ENCODE measurements at regions not wholly inside any gene's neighbourhood (a gene's known extent, or its start where the extent isn't known, plus 50 kb on each side); places are given as distances from the start of the nearest gene placed in this dataset.
A peak's percentile ranks its signal among the peaks of the same experiment; 100 is the strongest.

DNA sequence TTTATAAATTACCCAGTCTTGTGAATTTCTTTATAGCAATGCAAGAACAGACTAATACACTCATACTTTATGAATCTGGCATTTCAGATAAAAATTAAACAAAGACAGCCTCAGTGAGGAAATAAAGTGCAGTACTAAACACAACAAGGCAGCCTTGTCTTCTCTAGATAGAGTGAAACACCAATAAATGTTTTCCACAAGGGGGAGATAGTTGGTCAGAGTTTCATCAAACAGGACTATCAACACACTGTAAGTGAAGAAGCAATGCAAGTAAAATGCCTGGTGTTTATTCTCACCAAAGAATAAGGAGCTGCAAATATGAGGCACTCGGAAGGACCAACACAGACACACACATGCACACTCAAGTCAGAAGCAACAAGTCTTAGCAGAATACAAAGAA is 62.8 kb downstream of the FAM9B start:
- Histone ChIP-seq H3K9me3 (ENCODE audit: control insufficient read depth in 2 of 3, insufficient read depth in 1 of 3, low read length in 3 of 3) (no peaks in the 10 kb centered on the region), H3K4me1 (ENCODE audit: control insufficient read depth in 2 of 3, insufficient read depth in 2 of 3, low read depth in 1 of 3, low read length in 3 of 3) (no peaks in the 10 kb centered on the region), H3K9ac (ENCODE audit: low read length in 3 of 3) (no peak overlapping the region), H3K36me3 (ENCODE audit: control insufficient read depth in 2 of 3, insufficient read depth in 3 of 3, low read length in 3 of 3) (no peaks in the 10 kb centered on the region), H3K4me3 (ENCODE audit: low read length in 3 of 3) (no peak overlapping the region), H3K27ac (ENCODE audit: low read depth in 2 of 2, low read length in 2 of 2) (no peak overlapping the region), H3K27me3 (ENCODE audit: control insufficient read depth, insufficient read depth, low read length) (no peaks in the 10 kb centered on the region)
- DNase-seq = peak in 2 of 5 donors; percentile 34 to 46
- intact Hi-C loops (cut with DNase I) = no loop called here
- TF ChIP-seq, protein P1, sequence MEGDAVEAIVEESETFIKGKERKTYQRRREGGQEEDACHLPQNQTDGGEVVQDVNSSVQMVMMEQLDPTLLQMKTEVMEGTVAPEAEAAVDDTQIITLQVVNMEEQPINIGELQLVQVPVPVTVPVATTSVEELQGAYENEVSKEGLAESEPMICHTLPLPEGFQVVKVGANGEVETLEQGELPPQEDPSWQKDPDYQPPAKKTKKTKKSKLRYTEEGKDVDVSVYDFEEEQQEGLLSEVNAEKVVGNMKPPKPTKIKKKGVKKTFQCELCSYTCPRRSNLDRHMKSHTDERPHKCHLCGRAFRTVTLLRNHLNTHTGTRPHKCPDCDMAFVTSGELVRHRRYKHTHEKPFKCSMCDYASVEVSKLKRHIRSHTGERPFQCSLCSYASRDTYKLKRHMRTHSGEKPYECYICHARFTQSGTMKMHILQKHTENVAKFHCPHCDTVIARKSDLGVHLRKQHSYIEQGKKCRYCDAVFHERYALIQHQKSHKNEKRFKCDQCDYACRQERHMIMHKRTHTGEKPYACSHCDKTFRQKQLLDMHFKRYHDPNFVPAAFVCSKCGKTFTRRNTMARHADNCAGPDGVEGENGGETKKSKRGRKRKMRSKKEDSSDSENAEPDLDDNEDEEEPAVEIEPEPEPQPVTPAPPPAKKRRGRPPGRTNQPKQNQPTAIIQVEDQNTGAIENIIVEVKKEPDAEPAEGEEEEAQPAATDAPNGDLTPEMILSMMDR (IDR thresholded peaks at IDR 0.05; ENCODE audit: borderline replicate concordance, extremely low read depth, insufficient read depth) = peak; percentile 37
- no peak for FAIRE-seq

GRCh38 chrX:8969378-8969777 is 64.5 kb downstream of the FAM9B start:
- no peak overlapping the region for H3K27ac ChIP-seq (ENCODE audit: low read depth in 2 of 2, low read length in 2 of 2)
- intact Hi-C loops (cut with DNase I) = no loop called here
- no peak overlapping the region for H3K4me3 ChIP-seq (ENCODE audit: low read length in 3 of 3)
- DNase-seq = no peak
- no peaks in the 10 kb centered on the region for H3K27me3 ChIP-seq (ENCODE audit: control insufficient read depth, insufficient read depth, low read length)
- H3K4me1 ChIP-seq (ENCODE audit: control insufficient read depth in 2 of 3, insufficient read depth in 2 of 3, low read depth in 1 of 3, low read length in 3 of 3) = no peaks in the 10 kb centered on the region
- TF ChIP-seq, protein P1 (IDR thresholded peaks at IDR 0.05; ENCODE audit: borderline replicate concordance, extremely low read depth, insufficient read depth) = no peak
- H3K9me3 ChIP-seq (ENCODE audit: control insufficient read depth in 2 of 3, insufficient read depth in 1 of 3, low read length in 3 of 3) = no peaks in the 10 kb centered on the region
- no peaks in the 10 kb centered on the region for H3K36me3 ChIP-seq (ENCODE audit: control insufficient read depth in 2 of 3, insufficient read depth in 3 of 3, low read length in 3 of 3)
- peak; percentile 73 for FAIRE-seq
- no peak overlapping the region for H3K9ac ChIP-seq (ENCODE audit: low read length in 3 of 3)

DNA sequence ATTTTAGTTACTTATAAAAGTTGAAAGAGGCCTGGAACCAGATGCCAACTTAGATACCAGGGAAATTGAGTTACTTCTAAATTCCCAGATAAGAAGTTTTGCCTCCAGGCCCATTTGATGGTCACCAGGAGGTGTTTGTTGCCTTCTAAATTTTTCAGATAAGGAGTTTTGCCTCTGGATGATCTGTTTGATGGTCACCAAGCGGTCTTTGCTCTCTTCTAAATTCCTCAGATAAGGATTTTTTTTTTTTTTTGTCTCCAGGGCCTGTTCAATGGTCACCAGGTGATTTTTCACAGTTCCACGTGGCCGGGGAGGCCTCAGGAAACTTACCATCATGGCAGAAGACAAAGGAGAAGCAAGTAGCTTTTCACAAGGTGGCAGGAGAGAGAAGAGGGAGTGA is 66.5 kb downstream of the FAM9B start:
- intact Hi-C loops (cut with DNase I) = no loop called here
- no peaks in the 10 kb centered on the region for H3K36me3 ChIP-seq (ENCODE audit: control insufficient read depth in 2 of 3, insufficient read depth in 3 of 3, low read length in 3 of 3)
- no peaks in the 10 kb centered on the region for H3K27me3 ChIP-seq (ENCODE audit: control insufficient read depth, insufficient read depth, low read length)
- no peak for DNase-seq
- TF ChIP-seq, protein P1 (IDR thresholded peaks at IDR 0.05; ENCODE audit: borderline replicate concordance, extremely low read depth, insufficient read depth) = no peak
- H3K4me3 ChIP-seq (ENCODE audit: low read length in 3 of 3) = no peak overlapping the region
- H3K4me1 ChIP-seq (ENCODE audit: control insufficient read depth in 2 of 3, insufficient read depth in 2 of 3, low read depth in 1 of 3, low read length in 3 of 3) = no peaks in the 10 kb centered on the region
- FAIRE-seq = no peak
- no peak overlapping the region for H3K27ac ChIP-seq (ENCODE audit: low read depth in 2 of 2, low read length in 2 of 2)
- H3K9ac ChIP-seq (ENCODE audit: low read length in 3 of 3) = no peak overlapping the region
- H3K9me3 ChIP-seq (ENCODE audit: control insufficient read depth in 2 of 3, insufficient read depth in 1 of 3, low read length in 3 of 3) = no peaks in the 10 kb centered on the region

GRCh38 chrX:8960957-8961468 is 72.9 kb downstream of the FAM9B start:
- H3K36me3 ChIP-seq (ENCODE audit: control insufficient read depth in 2 of 3, insufficient read depth in 3 of 3, low read length in 3 of 3) = no peaks in the 10 kb centered on the region
- intact Hi-C loops (cut with DNase I) = no loop called here
- peak in 2 of 5 donors; percentile 22 to 39 for DNase-seq
- peaks cover 3% of the 10 kb centered on the region for H3K27me3 ChIP-seq (ENCODE audit: control insufficient read depth, insufficient read depth, low read length)
- H3K9ac ChIP-seq (ENCODE audit: low read length in 3 of 3) = no peak overlapping the region
- TF ChIP-seq, protein P1 (IDR thresholded peaks at IDR 0.05; ENCODE audit: borderline replicate concordance, extremely low read depth, insufficient read depth) = no peak
- no peak overlapping the region for H3K27ac ChIP-seq (ENCODE audit: low read depth in 2 of 2, low read length in 2 of 2)
- H3K4me3 ChIP-seq (ENCODE audit: low read length in 3 of 3) = no peak overlapping the region
- no peak for FAIRE-seq
- no peaks in the 10 kb centered on the region for H3K4me1 ChIP-seq (ENCODE audit: control insufficient read depth in 2 of 3, insufficient read depth in 2 of 3, low read depth in 1 of 3, low read length in 3 of 3)
- H3K9me3 ChIP-seq (ENCODE audit: control insufficient read depth in 2 of 3, insufficient read depth in 1 of 3, low read length in 3 of 3) = no peaks in the 10 kb centered on the region
